Retinal pigment epithelial cell (primary cell): ENCODE measurements at regions not wholly inside any gene's neighbourhood (a gene's known extent, or its start where the extent isn't known, plus 50 kb on each side); places are given as distances from the start of the nearest gene placed in this dataset.
"Not testable (repeated sequence)": the region's sequence is repeated elsewhere in the genome, so short reads cannot be mapped to it uniquely, and the experiment has no call there.

Experiments used
- DNase-seq: peaks from one replicate; pipeline ENCODE4 v3.0.0-alpha.2; 2010; ENCODE audit warnings: low read depth
- H3K4me3 ChIP-seq: 2 replicates; pipeline ENCODE4 v1.5.1; 2011; ENCODE audit warnings: mild to moderate bottlenecking, low read length, control low read depth, moderate library complexity
- TF ChIP-seq, protein P1 (sequence below): conservative IDR thresholded peaks from 2 replicates; pipeline ENCODE4 v1.5.1; 2011; ENCODE audit warnings: low read depth, low read length, control low read depth, inconsistent platforms

DNA sequence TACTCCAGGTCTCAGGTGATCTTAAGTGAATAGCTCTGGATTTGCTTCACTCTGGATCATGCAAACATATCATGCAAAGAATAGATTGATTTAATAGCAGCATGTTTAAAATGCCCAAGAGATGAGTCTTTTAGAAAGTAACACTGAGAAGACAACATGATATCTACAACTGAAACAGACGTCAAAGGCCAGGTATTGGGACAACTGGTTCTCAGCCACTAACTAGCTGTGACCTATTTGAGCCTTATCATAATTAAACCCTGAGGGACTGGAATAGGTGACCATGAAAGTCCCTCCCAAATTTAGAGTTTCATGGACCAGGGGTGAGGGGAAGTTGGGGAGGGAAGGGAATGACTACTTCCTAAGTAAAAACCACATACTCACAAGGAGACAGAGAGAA lies 95.7 kb downstream of the NIBAN1 start:
- no peak overlapping the region for H3K4me3 ChIP-seq
- DNase-seq: no peak
- TF ChIP-seq, protein P1, sequence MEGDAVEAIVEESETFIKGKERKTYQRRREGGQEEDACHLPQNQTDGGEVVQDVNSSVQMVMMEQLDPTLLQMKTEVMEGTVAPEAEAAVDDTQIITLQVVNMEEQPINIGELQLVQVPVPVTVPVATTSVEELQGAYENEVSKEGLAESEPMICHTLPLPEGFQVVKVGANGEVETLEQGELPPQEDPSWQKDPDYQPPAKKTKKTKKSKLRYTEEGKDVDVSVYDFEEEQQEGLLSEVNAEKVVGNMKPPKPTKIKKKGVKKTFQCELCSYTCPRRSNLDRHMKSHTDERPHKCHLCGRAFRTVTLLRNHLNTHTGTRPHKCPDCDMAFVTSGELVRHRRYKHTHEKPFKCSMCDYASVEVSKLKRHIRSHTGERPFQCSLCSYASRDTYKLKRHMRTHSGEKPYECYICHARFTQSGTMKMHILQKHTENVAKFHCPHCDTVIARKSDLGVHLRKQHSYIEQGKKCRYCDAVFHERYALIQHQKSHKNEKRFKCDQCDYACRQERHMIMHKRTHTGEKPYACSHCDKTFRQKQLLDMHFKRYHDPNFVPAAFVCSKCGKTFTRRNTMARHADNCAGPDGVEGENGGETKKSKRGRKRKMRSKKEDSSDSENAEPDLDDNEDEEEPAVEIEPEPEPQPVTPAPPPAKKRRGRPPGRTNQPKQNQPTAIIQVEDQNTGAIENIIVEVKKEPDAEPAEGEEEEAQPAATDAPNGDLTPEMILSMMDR: no peak

DNA sequence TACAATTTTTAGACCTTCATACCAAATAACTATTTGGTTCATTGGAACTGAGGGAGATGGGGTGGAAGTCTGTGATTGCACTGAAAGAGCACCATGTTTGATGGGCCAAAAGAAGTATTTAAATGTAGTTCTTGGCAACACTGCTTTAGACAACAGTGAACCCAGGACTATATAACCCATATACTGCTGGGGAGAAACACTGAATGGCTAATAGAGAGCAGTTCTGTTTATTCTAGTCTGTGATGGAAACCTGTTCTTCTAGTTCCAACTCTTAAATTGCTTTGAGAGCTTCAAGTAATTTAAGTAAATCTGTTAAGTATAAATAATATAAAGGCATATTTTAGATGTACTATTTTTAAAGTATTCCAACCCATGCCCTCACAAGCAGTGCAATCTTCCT lies 96.3 kb downstream of the NIBAN1 start:
- H3K4me3 ChIP-seq: no peak overlapping the region
- TF ChIP-seq, protein P1: no peak
- no peak for DNase-seq

DNA sequence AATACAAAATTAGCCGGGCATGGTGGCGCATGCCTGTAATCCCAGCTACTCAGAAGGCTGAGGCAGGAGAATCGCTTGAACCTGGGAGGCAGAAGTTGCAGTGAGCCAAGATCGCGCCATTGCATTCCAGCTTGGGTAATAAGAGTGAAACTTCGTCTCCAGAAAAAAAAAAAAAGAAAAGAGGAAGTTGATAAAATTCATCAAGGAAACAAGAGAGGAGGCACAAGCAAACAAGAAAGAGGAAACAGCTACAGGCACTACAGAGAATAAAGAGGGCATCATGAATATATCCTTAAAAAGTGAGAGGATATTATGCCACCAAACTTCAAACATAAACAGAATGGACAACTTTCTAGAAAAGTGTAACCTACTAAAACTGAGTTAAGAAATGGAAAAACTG lies 98.3 kb downstream of the NIBAN1 start:
- not testable (repeated sequence) for H3K4me3 ChIP-seq, DNase-seq

DNA sequence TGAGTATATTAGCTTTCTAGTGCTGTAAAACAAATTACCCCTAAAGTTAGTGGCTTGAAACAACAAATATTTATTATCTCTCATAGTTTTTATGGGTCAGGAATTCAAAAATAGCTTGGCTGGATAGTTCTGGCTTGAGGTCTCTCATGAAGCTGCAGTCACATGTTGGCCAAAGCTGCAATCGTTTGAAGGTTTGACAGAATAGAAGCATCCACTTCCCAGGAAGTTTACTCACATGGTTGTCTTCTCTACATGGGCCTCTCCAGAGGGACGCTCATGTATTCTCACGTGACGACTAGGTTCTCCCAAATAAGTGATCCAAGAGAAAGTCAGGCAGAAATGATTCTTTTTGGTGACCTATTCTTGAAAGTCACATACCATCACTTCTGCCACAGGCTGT lies 99.1 kb downstream of the NIBAN1 start:
- no peak for DNase-seq
- TF ChIP-seq, protein P1: no peak
- H3K4me3 ChIP-seq: no peak overlapping the region

DNA sequence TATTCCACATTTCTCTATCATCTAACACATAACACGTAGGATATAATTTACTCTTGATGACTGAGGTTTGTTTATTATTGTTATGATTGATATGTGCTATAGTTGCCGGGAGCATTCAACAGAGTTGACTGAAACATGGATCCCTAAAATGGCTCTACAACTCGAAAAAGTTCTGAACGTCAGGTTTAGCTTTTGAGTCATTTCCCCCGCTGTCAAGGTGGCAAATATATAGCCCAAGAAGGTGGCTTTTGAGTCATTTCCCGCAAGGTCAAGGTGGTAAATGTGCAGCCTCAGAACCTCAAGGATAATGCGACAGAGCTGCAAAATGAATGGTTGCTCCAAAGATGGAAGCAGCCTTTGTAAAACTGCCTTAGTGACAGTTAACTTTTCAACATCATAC lies 104.0 kb downstream of the NIBAN1 start:
- TF ChIP-seq, protein P1: no peak
- H3K4me3 ChIP-seq: no peak overlapping the region
- DNase-seq: no peak

DNA sequence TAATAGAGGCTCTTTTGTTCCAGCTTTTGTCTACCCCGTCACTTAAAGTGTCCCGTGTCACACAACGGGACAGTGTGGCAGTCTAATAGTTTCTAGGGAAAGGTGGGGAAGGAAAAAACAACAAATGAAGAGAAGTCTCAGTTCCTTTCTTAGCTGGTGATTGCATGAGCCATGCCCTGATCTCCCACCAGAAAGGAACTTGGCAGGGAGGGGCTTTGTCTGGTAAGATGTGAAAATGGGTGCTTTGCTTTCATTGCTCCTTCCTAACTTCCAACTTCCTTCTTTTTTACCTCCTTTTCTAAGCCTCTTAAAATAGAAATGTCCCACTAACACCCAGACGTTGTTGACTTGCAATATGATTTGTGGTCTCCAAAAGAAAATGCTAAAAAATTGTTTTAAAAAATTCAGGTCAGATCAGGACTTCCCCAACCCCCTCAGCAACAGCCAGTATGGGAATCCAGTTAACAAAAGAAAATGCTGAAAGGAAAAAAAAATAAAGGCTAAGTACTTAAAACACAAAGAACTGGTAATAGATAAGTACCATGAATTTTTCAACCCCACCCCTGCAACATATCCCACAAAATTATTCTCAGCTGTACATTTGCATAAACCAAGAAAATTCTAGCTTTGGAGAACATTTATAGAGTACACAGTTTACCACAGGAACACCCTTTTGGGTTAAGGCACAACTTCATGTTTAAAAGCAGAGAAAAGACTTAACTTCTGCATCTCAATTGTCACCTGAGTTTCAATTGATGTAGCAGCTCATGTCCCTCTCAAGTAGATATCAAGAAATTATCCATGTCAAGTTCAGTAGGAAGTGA lies 106.2 kb downstream of the NIBAN1 start:
- DNase-seq: no peak
- no peak overlapping the region for H3K4me3 ChIP-seq
- TF ChIP-seq, protein P1: no peak

DNA sequence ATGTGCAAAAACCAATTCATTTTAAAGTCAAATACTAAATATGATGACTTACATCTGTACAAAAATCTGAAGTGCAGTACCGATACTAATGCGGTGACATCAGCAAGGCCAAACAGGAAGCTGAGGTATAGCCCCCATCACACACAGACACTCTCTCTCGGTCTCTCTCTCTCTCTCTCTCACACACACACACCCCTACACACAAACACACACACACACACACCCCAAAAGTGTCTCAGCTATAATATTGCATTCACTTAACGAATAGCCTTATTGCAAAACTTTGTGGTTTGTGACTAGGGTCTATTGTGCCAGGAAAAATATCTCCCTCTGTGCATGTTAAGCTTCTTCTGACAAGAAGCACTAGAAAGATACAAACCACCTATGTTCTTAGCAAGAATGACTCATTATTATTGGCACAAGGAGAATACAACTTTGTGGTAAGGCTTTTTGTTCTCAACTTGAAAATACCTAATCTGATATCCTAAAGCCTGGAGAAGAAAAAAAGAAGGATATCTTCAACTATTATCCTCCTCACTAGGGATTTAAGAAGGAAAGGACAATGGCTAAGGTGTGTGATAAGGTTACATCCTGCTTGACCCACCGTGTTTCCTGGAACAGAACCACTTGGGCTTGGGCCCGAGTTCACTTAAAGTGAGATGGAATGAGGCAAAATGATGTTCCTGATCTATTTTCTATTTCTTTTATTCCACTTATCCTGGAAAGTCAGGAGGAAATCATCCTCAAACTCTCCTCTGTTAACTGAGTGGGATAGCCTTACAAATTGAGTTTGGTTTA lies 107.1 kb downstream of the NIBAN1 start:
- TF ChIP-seq, protein P1: no peak
- peak; percentile 74 for DNase-seq
- H3K4me3 ChIP-seq: no peak overlapping the region
